ENCODE measurements at regions not wholly inside any gene's neighbourhood (a gene's known extent, or its start where the extent isn't known, plus 50 kb on each side); places are given as distances from the start of the nearest gene placed in this dataset.

DNA sequence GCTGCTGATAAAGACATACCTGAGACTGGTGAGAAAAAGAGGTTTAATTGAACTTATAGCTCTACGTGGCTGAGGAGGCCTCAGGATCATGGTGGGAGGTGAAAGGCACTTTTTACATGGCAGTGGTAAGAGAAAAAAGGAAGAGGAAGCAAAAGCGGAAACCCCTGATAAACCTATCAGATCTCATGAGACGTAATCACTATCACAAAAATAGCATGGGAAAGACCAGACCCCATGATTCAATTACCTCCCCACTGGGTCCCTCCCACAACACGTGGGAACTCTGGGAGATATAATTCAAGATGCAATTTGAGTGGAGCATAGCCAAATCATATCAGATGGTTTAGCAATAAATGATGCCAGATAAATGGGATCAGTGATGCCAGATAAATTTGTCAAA, 892.0 kb upstream of the CELF2 start:
- no peak for TF ChIP-seq POLR2A (IDR thresholded peaks at IDR 0.05; ENCODE audit: low read length)
- no peak for TF ChIP-seq GATA1 (IDR thresholded peaks at IDR 0.05; ENCODE audit: low read depth, low read length)
